A673 (cell line): ENCODE measurements at regions not wholly inside any gene's neighbourhood (a gene's known extent, or its start where the extent isn't known, plus 50 kb on each side); places are given as distances from the start of the nearest gene placed in this dataset.

ENCODE experiments used
- EZH2 ChIP-seq: fragments of 200-600 bp; sonication (generic); IDR thresholded peaks from 2 replicates; pipeline ENCODE4 v1.6.1; 2017; ENCODE audit warnings: borderline replicate concordance, low read depth, mild to moderate bottlenecking, mixed read lengths, antibody characterized with exemption, low read length; ENCODE audit not compliant: poor library complexity, severe bottlenecking
- TF ChIP-seq, protein P1 (sequence below): fragments of 300-800, 200-600 bp; sonication (generic); conservative IDR thresholded peaks from 2 replicates; pipeline ENCODE4 v1.5.1; 2017; ENCODE audit warnings: low read depth, mild to moderate bottlenecking, antibody characterized with exemption, low read length, moderate library complexity, mixed read lengths

DNA sequence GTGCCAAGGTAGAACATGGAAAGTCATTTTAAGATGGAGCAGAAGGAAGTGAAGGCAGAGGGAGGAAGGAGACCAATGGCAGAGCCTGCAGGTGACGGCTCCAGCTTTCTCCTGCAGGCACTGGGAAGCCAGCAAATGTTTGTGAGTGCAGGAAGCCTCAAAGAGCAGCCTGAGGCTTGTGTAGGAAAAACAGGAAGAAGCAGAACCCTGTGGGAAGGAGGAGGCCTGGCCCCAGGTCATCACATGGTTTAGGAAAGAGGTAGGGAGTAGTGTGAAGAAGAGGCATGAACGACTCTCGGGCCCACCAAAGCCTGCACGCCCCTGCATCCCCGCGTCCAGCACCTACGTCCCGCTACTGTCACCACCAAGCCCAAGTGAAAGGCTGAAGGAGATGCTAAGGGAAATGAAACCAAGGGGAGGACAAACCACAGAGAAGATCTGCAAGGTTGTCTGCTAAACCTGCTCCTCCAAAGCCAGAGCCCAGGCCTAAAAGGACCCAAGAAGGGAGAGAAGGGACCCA is 151.5 kb downstream of the CHST1 start:
- TF ChIP-seq, protein P1, sequence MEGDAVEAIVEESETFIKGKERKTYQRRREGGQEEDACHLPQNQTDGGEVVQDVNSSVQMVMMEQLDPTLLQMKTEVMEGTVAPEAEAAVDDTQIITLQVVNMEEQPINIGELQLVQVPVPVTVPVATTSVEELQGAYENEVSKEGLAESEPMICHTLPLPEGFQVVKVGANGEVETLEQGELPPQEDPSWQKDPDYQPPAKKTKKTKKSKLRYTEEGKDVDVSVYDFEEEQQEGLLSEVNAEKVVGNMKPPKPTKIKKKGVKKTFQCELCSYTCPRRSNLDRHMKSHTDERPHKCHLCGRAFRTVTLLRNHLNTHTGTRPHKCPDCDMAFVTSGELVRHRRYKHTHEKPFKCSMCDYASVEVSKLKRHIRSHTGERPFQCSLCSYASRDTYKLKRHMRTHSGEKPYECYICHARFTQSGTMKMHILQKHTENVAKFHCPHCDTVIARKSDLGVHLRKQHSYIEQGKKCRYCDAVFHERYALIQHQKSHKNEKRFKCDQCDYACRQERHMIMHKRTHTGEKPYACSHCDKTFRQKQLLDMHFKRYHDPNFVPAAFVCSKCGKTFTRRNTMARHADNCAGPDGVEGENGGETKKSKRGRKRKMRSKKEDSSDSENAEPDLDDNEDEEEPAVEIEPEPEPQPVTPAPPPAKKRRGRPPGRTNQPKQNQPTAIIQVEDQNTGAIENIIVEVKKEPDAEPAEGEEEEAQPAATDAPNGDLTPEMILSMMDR, result no peak
- TF ChIP-seq EZH2, result no peak
